ENCODE measurements at regions not wholly inside any gene's neighbourhood (a gene's known extent, or its start where the extent isn't known, plus 50 kb on each side); places are given as distances from the start of the nearest gene placed in this dataset.

DNA sequence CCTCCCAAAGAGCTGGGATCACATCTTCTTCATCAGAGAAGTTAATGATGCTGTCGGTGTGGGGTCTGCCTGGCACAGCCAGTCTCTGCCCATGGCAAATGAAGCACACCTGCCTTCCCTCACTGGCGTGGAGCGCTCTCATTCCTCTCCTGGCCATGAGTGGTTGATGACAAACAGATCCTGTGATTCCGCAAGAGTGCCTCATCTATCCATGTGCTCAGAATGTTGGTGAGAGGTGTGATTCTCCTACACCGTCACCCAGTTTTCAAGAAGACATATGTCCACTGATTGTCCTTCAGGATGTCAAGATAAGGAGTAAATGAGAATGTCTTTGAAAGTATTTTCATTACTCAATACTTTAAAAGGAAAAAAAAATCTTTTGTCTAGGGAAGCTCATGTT is 97.5 kb upstream of the GGTLC1 start:
- FAIRE-seq = no peak
- Histone ChIP-seq H3K9me3 (replicated peaks; ENCODE audit: control insufficient read depth, insufficient read depth, low read depth, low read length) (no peaks in the 10 kb centered on the region), H3K27ac (ENCODE audit: extremely low read depth, low read depth, low read length) (no peak overlapping the region), H3K79me2 (ENCODE audit: control insufficient read depth, insufficient read depth, low read length) (no peaks in the 10 kb centered on the region), H2AFZ (ENCODE audit: low read depth, low read length) (no peak overlapping the region), H3K4me1 (replicated peaks in 1 of 2; ENCODE audit: control insufficient read depth in 2 of 2, insufficient read depth in 2 of 2, low read length in 2 of 2) (no peaks in the 10 kb centered on the region), H3K9ac (ENCODE audit: insufficient read depth in 1 of 2, low read depth in 2 of 2, low read length in 2 of 2) (no peak overlapping the region), H4K20me1 (replicated peaks; ENCODE audit: control insufficient read depth, insufficient read depth, low read length) (no peaks in the 10 kb centered on the region), H3K4me3 (no peak overlapping the region), H3K36me3 (ENCODE audit: control insufficient read depth, insufficient read depth, low read length) (no peaks in the 10 kb centered on the region), H3K9me1 (ENCODE audit: control insufficient read depth, insufficient read depth, low read length) (no peaks in the 10 kb centered on the region), H3K4me2 (ENCODE audit: insufficient read depth, low read length) (no peak overlapping the region), H3K27me3 (ENCODE audit: control insufficient read depth in 2 of 2, insufficient read depth in 2 of 2, low read length in 2 of 2) (no peaks in the 10 kb centered on the region)
- ChIA-PET POLR2A (interaction anchor here (0.7 kb wide), 1 partner anchor 305 kb away, joined by 3 read pairs; no protein-coding TSS in a partner anchor), CTCF (ENCODE audit: low intra/inter-chr PET ratio) (no interaction called here)
- intact Hi-C loops (cut with micrococcal nuclease) = no loop called here
- 0% methylated on average over 5 of the region's 5 CpGs for WGBS (ENCODE audit: insufficient coverage, low coverage, missing lambda C conversion rate)
- in situ Hi-C loops (cut with MboI) = no loop called here
- BruUV-seq (replicated peaks) = no TSS peak
- no peak for ATAC-seq
- TF ChIP-seq, protein P1, sequence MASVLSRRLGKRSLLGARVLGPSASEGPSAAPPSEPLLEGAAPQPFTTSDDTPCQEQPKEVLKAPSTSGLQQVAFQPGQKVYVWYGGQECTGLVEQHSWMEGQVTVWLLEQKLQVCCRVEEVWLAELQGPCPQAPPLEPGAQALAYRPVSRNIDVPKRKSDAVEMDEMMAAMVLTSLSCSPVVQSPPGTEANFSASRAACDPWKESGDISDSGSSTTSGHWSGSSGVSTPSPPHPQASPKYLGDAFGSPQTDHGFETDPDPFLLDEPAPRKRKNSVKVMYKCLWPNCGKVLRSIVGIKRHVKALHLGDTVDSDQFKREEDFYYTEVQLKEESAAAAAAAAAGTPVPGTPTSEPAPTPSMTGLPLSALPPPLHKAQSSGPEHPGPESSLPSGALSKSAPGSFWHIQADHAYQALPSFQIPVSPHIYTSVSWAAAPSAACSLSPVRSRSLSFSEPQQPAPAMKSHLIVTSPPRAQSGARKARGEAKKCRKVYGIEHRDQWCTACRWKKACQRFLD (CRISPR knock-in tag; IDR thresholded peaks at IDR 0.05) = no peak
- TF ChIP-seq, protein P2, sequence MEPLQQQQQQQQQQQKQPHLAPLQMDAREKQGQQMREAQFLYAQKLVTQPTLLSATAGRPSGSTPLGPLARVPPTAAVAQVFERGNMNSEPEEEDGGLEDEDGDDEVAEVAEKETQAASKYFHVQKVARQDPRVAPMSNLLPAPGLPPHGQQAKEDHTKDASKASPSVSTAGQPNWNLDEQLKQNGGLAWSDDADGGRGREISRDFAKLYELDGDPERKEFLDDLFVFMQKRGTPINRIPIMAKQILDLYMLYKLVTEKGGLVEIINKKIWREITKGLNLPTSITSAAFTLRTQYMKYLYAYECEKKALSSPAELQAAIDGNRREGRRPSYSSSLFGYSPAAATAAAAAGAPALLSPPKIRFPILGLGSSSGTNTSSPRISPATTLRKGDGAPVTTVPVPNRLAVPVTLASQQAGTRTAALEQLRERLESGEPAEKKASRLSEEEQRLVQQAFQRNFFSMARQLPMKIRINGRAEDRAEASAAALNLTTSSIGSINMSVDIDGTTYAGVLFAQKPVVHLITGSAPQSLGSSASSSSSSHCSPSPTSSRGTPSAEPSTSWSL (CRISPR knock-in tag; IDR thresholded peaks at IDR 0.05; ENCODE audit: borderline replicate concordance) = no peak
- TF ChIP-seq, protein P3, sequence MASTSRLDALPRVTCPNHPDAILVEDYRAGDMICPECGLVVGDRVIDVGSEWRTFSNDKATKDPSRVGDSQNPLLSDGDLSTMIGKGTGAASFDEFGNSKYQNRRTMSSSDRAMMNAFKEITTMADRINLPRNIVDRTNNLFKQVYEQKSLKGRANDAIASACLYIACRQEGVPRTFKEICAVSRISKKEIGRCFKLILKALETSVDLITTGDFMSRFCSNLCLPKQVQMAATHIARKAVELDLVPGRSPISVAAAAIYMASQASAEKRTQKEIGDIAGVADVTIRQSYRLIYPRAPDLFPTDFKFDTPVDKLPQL (IDR thresholded peaks at IDR 0.05; ENCODE audit: extremely low read depth, insufficient read length) = no peak
- TF ChIP-seq TEAD2 (tag; IDR thresholded peaks at IDR 0.05) (no peak), ZFX (CRISPR knock-in tag; IDR thresholded peaks at IDR 0.05) (no peak)
- no peak for DNase-seq (ENCODE audit: extremely low read depth in 1 of 4, low spot score in 3 of 4)

Data from K562 (cell line).